ENCODE measurements at regions not wholly inside any gene's neighbourhood (a gene's known extent, or its start where the extent isn't known, plus 50 kb on each side); places are given as distances from the start of the nearest gene placed in this dataset.

DNA sequence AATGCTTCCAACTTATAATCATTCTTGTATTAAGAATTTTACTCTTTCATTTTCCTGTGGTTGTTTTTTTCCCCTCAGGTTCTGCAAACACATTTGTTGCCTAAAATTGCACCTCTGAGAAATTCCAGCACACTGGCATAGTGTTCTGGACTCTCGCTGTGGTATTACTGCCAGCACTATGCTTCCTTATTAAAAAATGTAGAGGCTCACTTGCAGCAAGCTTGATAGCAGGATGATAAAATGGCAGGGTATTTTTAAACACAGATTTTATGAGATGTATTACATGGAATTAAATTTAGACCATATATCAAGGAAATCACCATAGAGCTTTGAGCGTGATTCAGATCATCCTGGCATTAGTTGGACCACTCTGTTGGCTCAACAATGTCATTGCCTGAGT is 416.7 kb upstream of the AKR1E2 start:
- Histone ChIP-seq H3K9me1 (replicated peaks; ENCODE audit: control insufficient read depth, extremely low read depth, insufficient read depth, low read length) (no peaks in the 10 kb centered on the region), H3K4me1 (ENCODE audit: control insufficient read depth, extremely low read depth, insufficient read depth, low read length) (peaks cover 6% of the 10 kb centered on the region), H4K20me1 (replicated peaks; ENCODE audit: control insufficient read depth, extremely low read depth, insufficient read depth, low read length) (no peaks in the 10 kb centered on the region), H3K4me2 (ENCODE audit: insufficient read depth, low read length) (no peak overlapping the region), H3K9ac (replicated peaks; ENCODE audit: extremely low read depth, insufficient read depth, low read length) (no peak overlapping the region), H3K27ac (ENCODE audit: insufficient read depth, low read depth, low read length) (no peak overlapping the region), H3K9me3 (replicated peaks; ENCODE audit: control insufficient read depth, insufficient read depth, low read length) (no peaks in the 10 kb centered on the region), H3K27me3 (ENCODE audit: control insufficient read depth in 2 of 2, insufficient read depth in 2 of 2, low read length in 2 of 2) (no peaks in the 10 kb centered on the region), H3K79me2 (ENCODE audit: control insufficient read depth, insufficient read depth, low read length) (no peaks in the 10 kb centered on the region), H3K36me3 (ENCODE audit: control insufficient read depth in 2 of 2, extremely low read depth in 1 of 2, insufficient read depth in 2 of 2, low read length in 2 of 2) (no peaks in the 10 kb centered on the region), H2AFZ (ENCODE audit: low read depth, low read length) (no peak overlapping the region), H3K4me3 (replicated peaks in 1 of 3; ENCODE audit: insufficient read depth in 1 of 3, low read depth in 1 of 3, low read length in 3 of 3) (no peak overlapping the region)
- no TSS peak for BruUV-seq (replicated peaks)
- ChIA-PET POLR2A (no interaction called here), CTCF (interaction anchor here (0.9 to 1.0 kb wide), 2 partner anchors 9 to 11 kb away, joined by 3 read pairs; no protein-coding TSS in a partner anchor)
- DNase-seq (ENCODE audit: low read depth, low spot score) (no peak), FAIRE-seq (no peak)
- dilution Hi-C loops (cut with MboI; ENCODE audit: extremely low pct_ligation_motif_present, low sequenced_read_pairs): no loop called here
- TF ChIP-seq MYC (IDR thresholded peaks at IDR 0.05; ENCODE audit: low read depth, low read length) (no peak), POLR2AphosphoS5 (IDR thresholded peaks at IDR 0.05; ENCODE audit: insufficient read depth, low read depth, low read length) (no peak), GATA2 (IDR thresholded peaks at IDR 0.05; ENCODE audit: insufficient read depth, insufficient read length, low read depth, low read length) (no peak), EZH2 (IDR thresholded peaks at IDR 0.05; ENCODE audit: borderline replicate concordance, low read depth, low read length, severe bottlenecking) (no peak), FOS (IDR thresholded peaks at IDR 0.05; ENCODE audit: borderline replicate concordance, insufficient read depth, low read length) (no peak), POLR2A (IDR thresholded peaks at IDR 0.05; ENCODE audit: low read depth, low read length) (no peak), JUN (IDR thresholded peaks at IDR 0.05; ENCODE audit: borderline replicate concordance, insufficient read depth, insufficient read length, low read depth) (no peak)
- TF ChIP-seq, protein P1, sequence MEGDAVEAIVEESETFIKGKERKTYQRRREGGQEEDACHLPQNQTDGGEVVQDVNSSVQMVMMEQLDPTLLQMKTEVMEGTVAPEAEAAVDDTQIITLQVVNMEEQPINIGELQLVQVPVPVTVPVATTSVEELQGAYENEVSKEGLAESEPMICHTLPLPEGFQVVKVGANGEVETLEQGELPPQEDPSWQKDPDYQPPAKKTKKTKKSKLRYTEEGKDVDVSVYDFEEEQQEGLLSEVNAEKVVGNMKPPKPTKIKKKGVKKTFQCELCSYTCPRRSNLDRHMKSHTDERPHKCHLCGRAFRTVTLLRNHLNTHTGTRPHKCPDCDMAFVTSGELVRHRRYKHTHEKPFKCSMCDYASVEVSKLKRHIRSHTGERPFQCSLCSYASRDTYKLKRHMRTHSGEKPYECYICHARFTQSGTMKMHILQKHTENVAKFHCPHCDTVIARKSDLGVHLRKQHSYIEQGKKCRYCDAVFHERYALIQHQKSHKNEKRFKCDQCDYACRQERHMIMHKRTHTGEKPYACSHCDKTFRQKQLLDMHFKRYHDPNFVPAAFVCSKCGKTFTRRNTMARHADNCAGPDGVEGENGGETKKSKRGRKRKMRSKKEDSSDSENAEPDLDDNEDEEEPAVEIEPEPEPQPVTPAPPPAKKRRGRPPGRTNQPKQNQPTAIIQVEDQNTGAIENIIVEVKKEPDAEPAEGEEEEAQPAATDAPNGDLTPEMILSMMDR (IDR thresholded peaks at IDR 0.05; ENCODE audit: extremely low read depth in 1 of 2, insufficient read depth in 1 of 2, low read depth in 1 of 2, low read length in 2 of 2): no peak
- TF ChIP-seq, protein P2, sequence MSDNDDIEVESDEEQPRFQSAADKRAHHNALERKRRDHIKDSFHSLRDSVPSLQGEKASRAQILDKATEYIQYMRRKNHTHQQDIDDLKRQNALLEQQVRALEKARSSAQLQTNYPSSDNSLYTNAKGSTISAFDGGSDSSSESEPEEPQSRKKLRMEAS (IDR thresholded peaks at IDR 0.05; ENCODE audit: insufficient read depth, insufficient read length): no peak
- intact Hi-C loops (cut with micrococcal nuclease): no loop called here
